ENCODE measurements at regions not wholly inside any gene's neighbourhood (a gene's known extent, or its start where the extent isn't known, plus 50 kb on each side); places are given as distances from the start of the nearest gene placed in this dataset.

DNA sequence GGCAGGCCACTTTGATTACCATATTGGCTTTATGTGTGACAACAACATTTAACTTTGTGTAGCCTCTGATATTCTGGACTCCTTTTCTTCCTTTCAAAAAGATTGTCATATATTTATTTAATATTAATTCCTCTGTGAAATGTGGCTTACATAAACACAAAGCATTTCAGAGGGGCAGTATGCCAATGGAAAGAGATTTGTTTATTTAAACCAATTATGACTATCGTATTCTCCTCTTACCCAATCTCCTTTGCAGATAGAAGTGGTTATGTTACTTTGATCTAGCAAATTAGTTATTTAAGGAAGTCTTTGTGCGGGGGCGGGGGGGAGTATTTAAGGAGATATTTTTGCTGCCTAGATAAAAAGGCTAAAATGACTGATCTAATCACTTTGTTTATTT is 573.7 kb upstream of the KIF2B start:
- no peaks in the 10 kb centered on the region for H3K9me2 ChIP-seq (ENCODE audit: low read depth, low read length)
- no peak overlapping the region for H3K9ac ChIP-seq (ENCODE audit: low read length)
- no peaks in the 10 kb centered on the region for H3K9me3 ChIP-seq (ENCODE audit: low read length)
- no peaks in the 10 kb centered on the region for H3K27me3 ChIP-seq (ENCODE audit: insufficient read depth, low read length)
- H3K27ac ChIP-seq (ENCODE audit: low read depth, low read length, poor library complexity, severe bottlenecking), result no peak overlapping the region
- no peak overlapping the region for H3K4me2 ChIP-seq (ENCODE audit: low read length)
- no peaks in the 10 kb centered on the region for H3K36me3 ChIP-seq (ENCODE audit: insufficient read depth, low read length)
- no peaks in the 10 kb centered on the region for H3K79me2 ChIP-seq (ENCODE audit: insufficient read depth, low read length)
- no peak overlapping the region for H3K4me3 ChIP-seq (ENCODE audit: low read depth, low read length, poor library complexity, severe bottlenecking)
- no peak overlapping the region for H2AFZ ChIP-seq (ENCODE audit: low read length)
- no peaks in the 10 kb centered on the region for H3K4me1 ChIP-seq (ENCODE audit: insufficient read depth, low read length, severe bottlenecking)
- no peaks in the 10 kb centered on the region for H3F3A ChIP-seq (ENCODE audit: insufficient read depth, low read length)
- TF ChIP-seq, protein P1, sequence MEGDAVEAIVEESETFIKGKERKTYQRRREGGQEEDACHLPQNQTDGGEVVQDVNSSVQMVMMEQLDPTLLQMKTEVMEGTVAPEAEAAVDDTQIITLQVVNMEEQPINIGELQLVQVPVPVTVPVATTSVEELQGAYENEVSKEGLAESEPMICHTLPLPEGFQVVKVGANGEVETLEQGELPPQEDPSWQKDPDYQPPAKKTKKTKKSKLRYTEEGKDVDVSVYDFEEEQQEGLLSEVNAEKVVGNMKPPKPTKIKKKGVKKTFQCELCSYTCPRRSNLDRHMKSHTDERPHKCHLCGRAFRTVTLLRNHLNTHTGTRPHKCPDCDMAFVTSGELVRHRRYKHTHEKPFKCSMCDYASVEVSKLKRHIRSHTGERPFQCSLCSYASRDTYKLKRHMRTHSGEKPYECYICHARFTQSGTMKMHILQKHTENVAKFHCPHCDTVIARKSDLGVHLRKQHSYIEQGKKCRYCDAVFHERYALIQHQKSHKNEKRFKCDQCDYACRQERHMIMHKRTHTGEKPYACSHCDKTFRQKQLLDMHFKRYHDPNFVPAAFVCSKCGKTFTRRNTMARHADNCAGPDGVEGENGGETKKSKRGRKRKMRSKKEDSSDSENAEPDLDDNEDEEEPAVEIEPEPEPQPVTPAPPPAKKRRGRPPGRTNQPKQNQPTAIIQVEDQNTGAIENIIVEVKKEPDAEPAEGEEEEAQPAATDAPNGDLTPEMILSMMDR (IDR thresholded peaks at IDR 0.05; ENCODE audit: low read length), result no peak
- TF ChIP-seq EZH2 (IDR thresholded peaks at IDR 0.05; ENCODE audit: borderline replicate concordance, low read length), result no peak
- no peaks in the 10 kb centered on the region for H4K20me1 ChIP-seq (ENCODE audit: insufficient read depth, low read length)

GRCh38 chr17:53234138-53234537 is 588.6 kb upstream of the KIF2B start:
- Histone ChIP-seq H3F3A (ENCODE audit: insufficient read depth, low read length) (no peaks in the 10 kb centered on the region), H4K20me1 (ENCODE audit: insufficient read depth, low read length) (no peaks in the 10 kb centered on the region), H3K79me2 (ENCODE audit: insufficient read depth, low read length) (no peaks in the 10 kb centered on the region), H3K27ac (ENCODE audit: low read depth, low read length, poor library complexity, severe bottlenecking) (no peak overlapping the region), H3K27me3 (ENCODE audit: insufficient read depth, low read length) (no peaks in the 10 kb centered on the region), H3K9me3 (ENCODE audit: low read length) (no peaks in the 10 kb centered on the region), H3K4me2 (ENCODE audit: low read length) (no peak overlapping the region), H2AFZ (ENCODE audit: low read length) (no peak overlapping the region), H3K36me3 (ENCODE audit: insufficient read depth, low read length) (no peaks in the 10 kb centered on the region), H3K9ac (ENCODE audit: low read length) (no peak overlapping the region), H3K4me3 (ENCODE audit: low read depth, low read length, poor library complexity, severe bottlenecking) (no peak overlapping the region), H3K4me1 (ENCODE audit: insufficient read depth, low read length, severe bottlenecking) (no peaks in the 10 kb centered on the region), H3K9me2 (ENCODE audit: low read depth, low read length) (no peaks in the 10 kb centered on the region)
- no peak for TF ChIP-seq EZH2 (IDR thresholded peaks at IDR 0.05; ENCODE audit: borderline replicate concordance, low read length)
- TF ChIP-seq, protein P1 (IDR thresholded peaks at IDR 0.05; ENCODE audit: low read length), result no peak

DNA sequence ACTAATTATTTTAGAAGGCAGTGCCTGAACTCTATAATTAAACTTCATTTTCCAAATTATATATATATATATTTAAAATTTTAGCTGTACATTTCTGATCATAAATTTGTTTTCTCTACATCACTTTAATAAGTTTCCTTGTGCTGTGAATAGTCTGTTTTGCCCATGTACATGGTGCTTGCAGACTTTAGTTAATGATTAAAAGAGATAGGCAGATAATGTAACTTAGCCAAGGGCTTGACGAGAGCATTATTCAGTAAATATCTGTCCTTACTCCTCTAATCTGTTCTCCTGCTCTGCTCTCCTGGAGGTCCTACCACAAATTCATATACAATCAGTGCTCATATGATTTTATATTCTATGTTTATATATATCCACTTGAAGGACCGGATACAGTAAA is 595.2 kb upstream of the KIF2B start:
- Histone ChIP-seq H3F3A (ENCODE audit: insufficient read depth, low read length) (no peaks in the 10 kb centered on the region), H3K79me2 (ENCODE audit: insufficient read depth, low read length) (no peaks in the 10 kb centered on the region), H3K4me1 (ENCODE audit: insufficient read depth, low read length, severe bottlenecking) (no peaks in the 10 kb centered on the region), H2AFZ (ENCODE audit: low read length) (no peak overlapping the region), H3K9me3 (ENCODE audit: low read length) (no peaks in the 10 kb centered on the region), H4K20me1 (ENCODE audit: insufficient read depth, low read length) (no peaks in the 10 kb centered on the region), H3K36me3 (ENCODE audit: insufficient read depth, low read length) (no peaks in the 10 kb centered on the region), H3K4me3 (ENCODE audit: low read depth, low read length, poor library complexity, severe bottlenecking) (no peak overlapping the region), H3K27me3 (ENCODE audit: insufficient read depth, low read length) (no peaks in the 10 kb centered on the region), H3K27ac (ENCODE audit: low read depth, low read length, poor library complexity, severe bottlenecking) (no peak overlapping the region), H3K9me2 (ENCODE audit: low read depth, low read length) (no peaks in the 10 kb centered on the region), H3K9ac (ENCODE audit: low read length) (no peak overlapping the region), H3K4me2 (ENCODE audit: low read length) (no peak overlapping the region)
- no peak for TF ChIP-seq EZH2 (IDR thresholded peaks at IDR 0.05; ENCODE audit: borderline replicate concordance, low read length)
- TF ChIP-seq, protein P1 (IDR thresholded peaks at IDR 0.05; ENCODE audit: low read length), result no peak

Data from OCI-LY1 (cell line).